ENCODE measurements at regions not wholly inside any gene's neighbourhood (a gene's known extent, or its start where the extent isn't known, plus 50 kb on each side); places are given as distances from the start of the nearest gene placed in this dataset.

GRCh38 chr1:232872284-232872683 is 67.1 kb downstream of the MAP10 start:
- H3K4me3 ChIP-seq (ENCODE audit: low read depth, low read length, poor library complexity, severe bottlenecking) = no peak overlapping the region
- POLR2A ChIA-PET = no interaction called here
- no TSS peak for BruUV-seq (replicated peaks)
- intact Hi-C loops (cut with micrococcal nuclease; ENCODE audit: unreplicated experiment) = no loop called here
- no peaks in the 10 kb centered on the region for H3K9me2 ChIP-seq (ENCODE audit: insufficient read depth, low read length)
- no peak for DNase-seq (ENCODE audit: low spot score)
- TF ChIP-seq CTCF (conservative IDR thresholded peaks at IDR 0.05; ENCODE audit: low read length) (no peak), EZH2phosphoT487 (IDR thresholded peaks at IDR 0.05; ENCODE audit: borderline replicate concordance, low read depth, low read length) (no peak)
- H3K4me2 ChIP-seq (ENCODE audit: low read length) = no peak overlapping the region
- CTCF ChIA-PET (ENCODE audit: unreplicated experiment) = no interaction called here
- H2AFZ ChIP-seq (ENCODE audit: low read length) = no peak overlapping the region
- no peak overlapping the region for H3K27ac ChIP-seq (ENCODE audit: low read depth, low read length, poor library complexity, severe bottlenecking)
- H3K9me3 ChIP-seq (ENCODE audit: low read length) = no peaks in the 10 kb centered on the region
- H3K4me1 ChIP-seq (ENCODE audit: insufficient read depth, low read length, poor library complexity, severe bottlenecking) = no peaks in the 10 kb centered on the region
- no peaks in the 10 kb centered on the region for H3K36me3 ChIP-seq (ENCODE audit: insufficient read depth, low read length)
- no peaks in the 10 kb centered on the region for H3K79me2 ChIP-seq (ENCODE audit: insufficient read depth, low read depth, low read length)
- H4K20me1 ChIP-seq (ENCODE audit: insufficient read depth, low read length) = no peaks in the 10 kb centered on the region

GRCh38 chr1:232872738-232873137 is 67.5 kb downstream of the MAP10 start:
- H4K20me1 ChIP-seq (ENCODE audit: insufficient read depth, low read length) = no peaks in the 10 kb centered on the region
- CTCF ChIA-PET (ENCODE audit: unreplicated experiment) = no interaction called here
- BruUV-seq (replicated peaks) = no TSS peak
- TF ChIP-seq CTCF (conservative IDR thresholded peaks at IDR 0.05; ENCODE audit: low read length) = no peak
- TF ChIP-seq EZH2phosphoT487 (IDR thresholded peaks at IDR 0.05; ENCODE audit: borderline replicate concordance, low read depth, low read length) = no peak
- intact Hi-C loops (cut with micrococcal nuclease; ENCODE audit: unreplicated experiment) = no loop called here
- H3K36me3 ChIP-seq (ENCODE audit: insufficient read depth, low read length) = no peaks in the 10 kb centered on the region
- no peak overlapping the region for H2AFZ ChIP-seq (ENCODE audit: low read length)
- no peak for DNase-seq (ENCODE audit: low spot score)
- H3K9me3 ChIP-seq (ENCODE audit: low read length) = no peaks in the 10 kb centered on the region
- no peaks in the 10 kb centered on the region for H3K4me1 ChIP-seq (ENCODE audit: insufficient read depth, low read length, poor library complexity, severe bottlenecking)
- H3K27ac ChIP-seq (ENCODE audit: low read depth, low read length, poor library complexity, severe bottlenecking) = no peak overlapping the region
- no peaks in the 10 kb centered on the region for H3K79me2 ChIP-seq (ENCODE audit: insufficient read depth, low read depth, low read length)
- H3K9me2 ChIP-seq (ENCODE audit: insufficient read depth, low read length) = no peaks in the 10 kb centered on the region
- H3K4me3 ChIP-seq (ENCODE audit: low read depth, low read length, poor library complexity, severe bottlenecking) = no peak overlapping the region
- no peak overlapping the region for H3K4me2 ChIP-seq (ENCODE audit: low read length)
- POLR2A ChIA-PET = no interaction called here

- Histone ChIP-seq H3K9me3 (ENCODE audit: low read length) (no peaks in the 10 kb centered on the region), H2AFZ (ENCODE audit: low read length) (no peak overlapping the region), H3K9me2 (ENCODE audit: insufficient read depth, low read length) (no peaks in the 10 kb centered on the region), H3K4me3 (ENCODE audit: low read depth, low read length, poor library complexity, severe bottlenecking) (no peak overlapping the region), H3K79me2 (ENCODE audit: insufficient read depth, low read depth, low read length) (no peaks in the 10 kb centered on the region), H4K20me1 (ENCODE audit: insufficient read depth, low read length) (no peaks in the 10 kb centered on the region), H3K36me3 (ENCODE audit: insufficient read depth, low read length) (no peaks in the 10 kb centered on the region), H3K27ac (ENCODE audit: low read depth, low read length, poor library complexity, severe bottlenecking) (no peak overlapping the region), H3K4me2 (ENCODE audit: low read length) (no peak overlapping the region), H3K4me1 (ENCODE audit: insufficient read depth, low read length, poor library complexity, severe bottlenecking) (no peaks in the 10 kb centered on the region)
- intact Hi-C loops (cut with micrococcal nuclease; ENCODE audit: unreplicated experiment) = no loop called here
- ChIA-PET CTCF (ENCODE audit: unreplicated experiment) (no interaction called here), POLR2A (interaction anchor here (0.5 kb wide), 1 partner anchor 576 kb away, joined by 6 read pairs; no protein-coding TSS in a partner anchor)
- no peak for DNase-seq (ENCODE audit: low spot score)
- BruUV-seq (replicated peaks) = no TSS peak
- TF ChIP-seq EZH2phosphoT487 (IDR thresholded peaks at IDR 0.05; ENCODE audit: borderline replicate concordance, low read depth, low read length) (no peak), CTCF (conservative IDR thresholded peaks at IDR 0.05; ENCODE audit: low read length) (no peak)
These were observed 68.2 kb downstream of the MAP10 start for GRCh38 chr1:232873412-232873811.

Measured in OCI-LY7 (cell line).